Sciatic nerve (tissue), 2 donors: ENCODE measurements at regions not wholly inside any gene's neighbourhood (a gene's known extent, or its start where the extent isn't known, plus 50 kb on each side); places are given as distances from the start of the nearest gene placed in this dataset.

Experiments used
- ATAC-seq: fragments of 200-7000 bp; cut with Tn5 transposase; one replicate; pipeline ENCODE4 v1.9.1; 2020; ENCODE audit warnings: mild to moderate bottlenecking, moderate library complexity
- DNase-seq: peaks from one replicate; pipeline ENCODE4 v3.0.0-alpha.2; 2020; ENCODE audit warnings: low spot score
- intact Hi-C: fragments of 100-400 bp; cut with DNase I; formaldehyde crosslinking; loops from one replicate; pipeline ENCODE4 v1.14.2; 2022
- donor health status: DM: no; HTN: no; CAD: no.
- donor health status: DM: no; HTN: no; CAD: no.

DNA sequence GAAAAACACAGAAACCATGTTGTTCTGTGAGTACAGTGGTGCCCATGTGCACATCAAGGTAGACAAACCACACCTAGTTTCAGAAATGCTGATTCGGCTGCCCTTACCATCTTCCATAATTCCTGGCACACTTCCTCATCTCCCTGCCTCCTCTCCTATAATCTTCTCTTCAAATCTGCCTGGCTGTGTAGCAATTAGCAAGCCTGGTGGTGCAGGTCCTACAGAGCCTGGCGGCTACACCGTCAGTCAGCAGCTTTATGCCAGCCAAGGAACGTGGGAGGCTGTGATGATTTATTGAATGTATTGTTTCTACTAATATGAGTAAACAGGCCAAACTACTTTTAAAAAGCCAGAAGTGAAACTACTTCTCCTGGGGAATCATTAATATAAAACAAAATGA is 106.8 kb downstream of the SEMA6D start:
- DNase-seq (no peak), ATAC-seq (no peak)
- intact Hi-C loops = no loop called here

DNA sequence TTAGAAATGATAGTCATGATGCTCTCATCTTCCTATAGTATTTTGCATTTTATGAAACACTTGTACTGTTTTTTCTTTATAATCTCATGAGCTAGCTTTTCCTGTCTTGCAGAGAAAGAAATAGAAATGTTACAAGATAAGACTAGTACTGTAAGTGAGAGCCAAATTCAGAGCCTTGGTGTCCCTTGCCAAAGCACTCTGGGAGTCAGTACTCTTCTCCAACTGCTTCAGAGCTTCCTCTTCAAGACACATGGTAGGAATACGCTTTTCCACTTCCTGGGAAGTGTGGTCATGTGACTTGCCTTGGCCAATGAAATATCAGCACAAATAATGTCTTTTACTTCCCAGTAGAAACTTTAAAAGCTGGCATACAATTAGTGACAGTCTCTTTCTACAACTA is 112.4 kb downstream of the SEMA6D start:
- intact Hi-C loops = no loop called here
- ATAC-seq = no peak

DNA sequence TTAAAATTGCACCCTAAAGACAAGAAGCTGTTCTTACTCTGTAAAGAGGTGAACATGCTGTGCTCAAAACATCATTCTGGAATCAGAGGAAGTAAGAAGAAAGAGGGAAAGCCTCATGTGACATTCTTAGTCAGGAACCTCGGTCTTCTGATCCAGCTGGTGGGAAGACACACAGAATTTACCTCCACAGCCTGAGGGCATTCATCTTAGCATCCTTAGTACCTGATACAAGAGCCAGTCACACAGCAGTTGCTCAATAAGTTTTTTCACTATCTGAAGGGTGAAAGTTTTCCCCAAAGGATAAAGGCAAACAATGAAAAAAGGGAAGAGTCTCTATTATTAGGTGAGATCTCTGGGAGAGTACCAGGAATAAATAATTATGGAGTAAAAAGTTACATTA is 116.8 kb downstream of the SEMA6D start:
- ATAC-seq = no peak
- intact Hi-C loops = no loop called here
- no peak for DNase-seq

More for the DNA sequence above, 112.4 kb downstream of the SEMA6D start:
- no peak for DNase-seq

DNA sequence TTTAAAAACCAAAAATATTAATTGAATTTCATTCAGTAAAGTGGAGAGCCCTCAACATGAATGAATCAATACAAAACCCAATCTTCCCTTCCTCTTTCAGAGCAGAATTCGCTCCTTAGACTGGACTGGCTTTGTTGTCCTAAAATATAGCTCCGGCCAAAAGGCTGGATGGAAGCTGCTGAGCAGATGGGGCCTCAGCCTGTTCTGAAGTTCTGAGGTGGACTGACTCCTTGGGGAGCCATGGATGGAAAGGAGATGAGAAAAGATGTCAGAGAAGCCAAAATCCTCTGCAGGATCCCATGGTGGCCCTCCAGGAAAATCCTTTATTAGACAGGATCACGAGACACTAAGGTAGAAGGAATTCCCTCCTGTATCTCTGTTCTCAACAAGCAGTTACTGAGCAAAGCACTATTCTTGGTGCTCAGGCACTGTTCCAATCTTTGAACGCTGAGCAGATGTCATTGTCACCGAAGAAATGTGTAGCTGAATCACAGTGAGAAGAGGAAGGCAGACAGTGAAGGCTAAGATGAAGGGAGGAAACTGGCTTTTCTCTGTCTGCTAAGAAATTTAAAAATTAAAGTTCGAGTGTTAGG is 122.0 kb downstream of the SEMA6D start:
- ATAC-seq = no peak
- DNase-seq = no peak
- intact Hi-C loops = no loop called here

DNA sequence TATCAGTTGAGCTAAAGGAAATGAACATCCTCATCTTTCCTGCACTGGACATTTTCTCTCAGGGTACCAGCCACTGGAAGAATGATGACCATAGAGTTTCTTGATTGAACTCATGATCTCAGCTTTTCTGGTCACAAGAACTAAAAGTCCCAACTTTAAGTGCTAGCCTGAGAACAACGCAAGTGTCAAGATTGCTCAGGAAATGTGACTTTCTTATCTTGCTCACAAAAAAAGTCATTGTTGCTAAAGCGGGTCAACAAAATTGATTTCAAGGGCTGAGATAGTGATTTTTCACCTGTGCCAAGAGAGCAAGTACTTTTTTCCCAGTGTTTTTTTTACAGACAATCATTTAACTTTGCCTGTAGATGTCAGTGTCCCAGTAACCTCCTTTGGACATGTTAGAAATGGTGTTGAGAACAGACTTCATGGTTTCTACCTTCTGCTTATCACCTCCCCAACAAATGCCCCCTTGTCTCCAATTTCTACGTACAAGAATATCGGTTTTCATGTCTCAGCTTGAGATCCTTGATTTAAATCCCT is 125.9 kb downstream of the SEMA6D start:
- ATAC-seq = no peak
- intact Hi-C loops = no loop called here
- no peak for DNase-seq

DNA sequence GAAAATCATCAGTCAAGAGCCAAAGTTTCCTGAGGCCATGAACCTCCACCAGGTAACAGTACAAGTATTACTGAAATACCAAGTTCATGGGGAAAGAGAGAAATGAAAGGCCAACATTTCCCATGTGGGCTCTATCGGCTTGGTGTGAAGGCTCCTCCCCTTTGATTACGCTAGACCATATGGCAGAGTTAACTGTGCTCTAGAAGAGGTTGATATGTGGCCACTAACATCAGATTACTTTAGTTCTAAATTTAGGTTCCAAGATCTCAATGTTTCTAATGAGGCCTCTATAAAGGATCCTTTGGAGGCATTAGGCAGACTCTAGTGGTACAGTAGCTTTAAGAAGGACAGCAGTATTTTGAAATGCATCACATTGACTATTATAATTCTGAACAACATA is 127.1 kb downstream of the SEMA6D start:
- intact Hi-C loops = no loop called here
- ATAC-seq (no peak), DNase-seq (no peak)

DNA sequence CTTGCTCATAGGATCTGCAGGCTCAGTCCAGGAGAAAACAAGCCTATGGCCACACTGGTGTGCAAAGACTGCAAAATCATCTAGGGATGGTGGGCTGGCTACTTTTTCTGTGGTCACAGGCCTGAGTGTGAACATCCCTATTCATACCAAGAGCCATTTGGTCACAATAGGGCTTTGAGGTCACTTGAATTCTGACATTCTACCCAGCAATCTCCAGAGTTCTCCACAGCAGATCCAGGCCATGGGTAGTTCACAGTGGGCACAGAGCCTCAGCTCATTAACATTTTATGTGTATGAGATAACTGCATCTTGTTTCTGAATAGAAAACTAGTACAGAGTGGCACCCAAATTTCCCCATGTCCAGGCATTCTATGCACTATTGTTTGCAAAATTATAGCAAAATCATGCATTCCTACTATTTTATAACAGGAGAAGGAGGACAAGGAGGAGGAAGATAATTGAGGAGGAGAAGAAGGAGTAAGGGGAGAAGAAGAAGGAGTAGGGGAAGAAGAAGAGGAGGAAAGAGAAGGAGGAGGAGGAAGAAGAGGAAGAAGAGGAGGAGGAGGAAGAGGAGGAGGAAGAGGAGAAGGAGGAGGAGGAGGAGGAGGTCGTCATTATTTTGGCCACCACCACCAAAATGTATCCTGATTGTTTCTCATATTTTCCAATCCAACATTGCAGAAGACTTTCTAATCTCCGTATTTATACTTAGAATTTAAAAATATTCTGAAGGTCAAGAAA is 129.0 kb downstream of the SEMA6D start:
- no peak for DNase-seq
- ATAC-seq = no peak
- intact Hi-C loops = no loop called here

DNA sequence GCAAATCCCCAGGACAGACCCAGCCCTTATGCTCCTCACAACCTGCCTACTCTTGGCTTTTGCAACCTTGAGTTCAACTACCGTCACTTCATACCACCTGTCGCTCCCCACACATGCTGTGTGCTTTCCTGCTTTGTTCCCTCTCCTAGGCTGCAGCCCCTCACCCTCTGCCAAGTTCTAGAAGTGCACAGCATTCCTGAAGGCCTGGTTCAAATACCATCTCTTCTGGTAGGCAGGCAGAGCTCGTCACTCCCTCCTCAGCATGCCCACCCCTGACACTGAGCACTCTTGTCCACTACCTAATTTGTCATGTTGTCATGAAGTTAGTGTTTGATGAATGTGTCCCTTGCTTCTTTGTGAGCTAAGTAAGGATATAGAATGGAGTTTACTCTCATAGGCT is 129.6 kb downstream of the SEMA6D start:
- no peak for DNase-seq
- intact Hi-C loops = no loop called here
- no peak for ATAC-seq

DNA sequence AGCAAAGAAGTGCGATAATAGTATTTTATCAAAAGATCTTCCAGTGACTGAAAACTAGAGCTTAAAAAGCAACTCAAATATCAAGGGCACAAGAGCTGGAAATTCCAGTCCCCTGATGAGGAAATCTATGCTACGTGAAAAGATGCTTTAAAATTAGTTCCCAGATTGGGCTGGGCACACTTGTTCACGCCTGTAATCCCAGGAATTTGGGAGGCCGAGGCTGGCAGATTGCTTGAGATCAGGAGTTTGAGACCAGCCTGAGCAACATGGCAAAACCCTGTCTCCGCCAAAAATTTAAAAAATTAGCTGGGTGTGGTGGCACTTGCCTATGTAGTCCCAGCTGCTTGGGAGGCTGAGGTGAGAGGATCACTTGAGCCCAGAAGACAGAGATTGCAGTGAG is 138.8 kb downstream of the SEMA6D start:
- DNase-seq (no peak), ATAC-seq (no peak)
- intact Hi-C loops = no loop called here

DNA sequence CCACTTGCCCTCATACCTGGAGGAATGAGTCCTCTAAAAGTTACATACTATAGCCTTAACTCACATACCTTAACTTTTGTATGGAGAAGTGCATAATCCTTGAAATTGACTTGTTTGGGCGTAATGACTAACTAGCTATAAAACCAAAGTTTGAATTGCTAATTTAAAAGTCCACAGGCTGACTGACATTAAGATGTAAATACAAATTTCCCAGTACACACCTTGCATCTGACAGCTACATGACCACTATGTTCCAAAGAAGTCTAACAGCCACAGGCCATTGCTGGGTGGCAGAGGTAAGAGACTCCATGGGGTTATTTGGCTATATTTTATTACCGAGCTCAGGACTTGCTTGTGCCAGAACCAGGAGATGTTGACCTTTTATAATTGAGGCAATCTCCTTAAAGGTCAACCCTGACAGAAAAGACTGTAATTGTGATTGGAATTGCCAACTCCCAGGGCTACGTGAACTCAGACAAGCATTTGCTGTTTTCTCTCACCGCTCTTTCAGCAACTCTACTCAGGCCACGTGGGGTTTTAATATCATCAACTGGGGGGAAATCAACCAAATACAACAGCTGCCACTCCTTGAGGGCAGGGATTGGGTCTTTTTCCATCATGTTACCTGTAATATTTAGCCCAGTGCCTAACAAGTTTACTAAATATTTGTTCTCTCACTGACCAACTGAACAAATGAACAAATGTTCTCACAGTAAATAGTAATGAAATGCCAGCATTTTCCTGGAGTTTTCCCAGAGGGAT is 139.9 kb downstream of the SEMA6D start:
- DNase-seq (no peak), ATAC-seq (no peak)
- intact Hi-C loops = no loop called here

DNA sequence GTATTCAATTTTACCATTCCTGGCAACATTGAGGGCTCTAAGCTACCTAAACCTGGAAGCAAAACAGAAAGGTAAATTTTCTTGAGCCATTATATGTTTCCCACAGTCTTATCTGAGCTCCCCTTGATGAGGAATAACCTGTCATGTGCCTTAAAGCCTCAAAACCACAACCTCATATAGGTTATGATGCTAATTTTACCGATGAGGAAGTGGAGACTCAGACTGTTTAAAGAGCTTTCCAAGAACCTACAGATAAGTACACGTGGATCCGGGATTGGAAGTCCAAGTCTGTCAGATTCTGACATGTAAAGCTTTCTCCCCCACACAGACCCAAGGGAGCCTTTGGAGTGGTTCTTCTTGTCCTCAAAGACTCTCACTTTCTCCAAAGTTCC is 140.5 kb downstream of the SEMA6D start:
- intact Hi-C loops = no loop called here
- DNase-seq = no peak
- no peak for ATAC-seq

DNA sequence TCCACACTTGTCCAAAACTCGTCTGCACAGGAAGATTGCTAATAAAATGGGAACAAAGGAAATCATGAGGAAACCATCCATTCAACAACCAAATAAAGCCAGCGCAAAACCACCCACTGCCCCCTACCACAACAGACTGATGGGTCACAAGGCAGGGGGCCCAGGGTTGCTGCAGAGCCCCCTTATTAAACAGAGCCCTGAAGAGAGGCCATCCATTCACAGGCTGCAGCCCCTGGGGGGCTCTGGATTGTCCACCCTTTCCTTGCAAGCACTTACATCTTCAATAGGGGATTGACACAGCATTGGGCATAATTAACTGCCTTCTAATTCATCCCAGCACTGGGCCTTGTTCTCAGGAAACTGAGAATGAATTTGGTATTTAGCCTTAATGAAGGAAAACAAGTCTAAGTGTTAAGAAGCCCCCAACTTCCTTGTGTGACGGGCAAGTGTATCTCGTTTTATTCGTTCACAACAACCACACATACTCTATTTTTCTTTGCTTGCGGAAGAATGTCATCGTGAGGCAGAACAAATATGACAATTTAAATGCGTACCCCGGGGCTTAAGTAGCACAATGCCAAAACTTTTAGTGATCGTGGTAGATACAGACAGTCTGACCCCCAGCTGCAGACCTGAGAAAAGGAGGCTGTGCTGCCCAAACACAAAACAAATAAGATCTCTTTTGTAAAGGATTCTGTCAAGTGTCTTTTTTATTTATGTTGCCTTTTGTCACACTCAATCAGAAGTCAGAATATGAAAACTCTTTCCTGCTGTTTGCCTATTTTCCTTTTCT is 144.0 kb downstream of the SEMA6D start:
- ATAC-seq (no peak), DNase-seq (no peak)
- intact Hi-C loops = no loop called here

DNA sequence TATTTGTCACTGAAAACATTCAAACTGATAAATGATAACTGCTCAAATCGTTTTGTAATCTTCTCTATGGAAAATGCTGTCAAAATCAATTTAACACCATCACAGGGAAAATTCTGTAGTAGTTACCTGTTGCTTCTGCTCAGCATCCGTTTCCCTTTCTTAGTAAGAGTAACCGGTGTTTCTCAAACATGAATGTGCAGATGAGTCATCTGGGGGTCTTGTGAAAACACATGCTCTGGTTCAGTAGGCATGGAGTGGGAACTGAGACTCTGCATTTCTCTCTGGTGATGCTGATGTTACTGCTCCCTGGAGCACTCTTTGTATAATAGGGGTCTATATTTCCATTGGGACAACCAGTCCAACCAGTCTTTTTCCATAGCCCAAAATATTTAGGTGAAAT is 145.1 kb downstream of the SEMA6D start:
- DNase-seq (no peak), ATAC-seq (no peak)
- intact Hi-C loops = no loop called here

DNA sequence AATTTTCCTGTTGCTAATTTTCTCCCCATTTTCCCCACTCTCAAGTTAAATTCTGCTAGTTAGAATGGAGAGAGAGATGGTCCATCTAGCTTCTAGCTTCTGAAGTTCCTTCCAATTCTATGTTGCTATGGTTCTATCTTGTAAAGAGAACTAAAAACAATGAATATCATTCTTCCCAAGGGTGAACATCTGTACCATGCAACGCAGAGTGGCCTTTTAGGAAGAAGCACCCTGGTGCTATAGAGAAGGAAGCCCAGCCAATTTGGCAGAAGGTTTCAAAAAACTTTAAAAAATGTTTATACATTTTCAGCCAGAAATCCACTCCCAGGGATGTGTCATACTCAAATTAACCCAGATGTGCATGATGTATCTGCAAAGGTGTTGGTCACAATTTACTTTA is 149.1 kb downstream of the SEMA6D start:
- no peak for ATAC-seq
- intact Hi-C loops = no loop called here
- no peak for DNase-seq

DNA sequence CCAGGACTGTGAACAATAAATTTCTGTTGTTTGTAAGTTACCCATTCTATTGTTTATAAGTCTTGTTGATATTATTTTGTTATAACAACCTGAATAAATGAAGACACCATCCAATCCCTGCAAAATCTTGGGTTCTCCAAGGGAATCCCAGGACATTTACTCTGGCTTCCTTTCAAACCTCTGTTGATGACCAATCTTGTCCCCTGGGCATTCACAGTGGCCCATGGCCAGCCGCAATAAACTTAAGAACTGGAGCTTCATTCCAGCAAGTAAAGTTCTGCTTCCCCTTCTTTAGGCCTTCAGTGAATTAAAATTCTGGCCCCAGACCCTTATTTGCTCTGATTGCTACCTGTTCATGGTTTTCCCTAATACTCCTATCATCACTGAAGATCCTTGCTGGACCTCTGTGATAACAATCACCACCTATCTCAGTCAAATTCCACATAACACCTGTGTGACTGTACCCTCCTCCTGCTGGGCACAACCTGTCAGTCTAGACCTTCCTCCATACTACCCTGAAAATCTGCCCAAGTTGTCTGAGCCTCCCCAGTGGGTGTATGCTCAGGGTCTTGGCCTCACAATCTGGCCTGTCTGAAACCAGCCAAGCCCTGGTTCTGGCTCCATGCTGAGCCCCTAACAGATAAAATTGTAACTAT is 153.1 kb downstream of the SEMA6D start:
- intact Hi-C loops = no loop called here
- ATAC-seq = no peak
- DNase-seq = no peak

DNA sequence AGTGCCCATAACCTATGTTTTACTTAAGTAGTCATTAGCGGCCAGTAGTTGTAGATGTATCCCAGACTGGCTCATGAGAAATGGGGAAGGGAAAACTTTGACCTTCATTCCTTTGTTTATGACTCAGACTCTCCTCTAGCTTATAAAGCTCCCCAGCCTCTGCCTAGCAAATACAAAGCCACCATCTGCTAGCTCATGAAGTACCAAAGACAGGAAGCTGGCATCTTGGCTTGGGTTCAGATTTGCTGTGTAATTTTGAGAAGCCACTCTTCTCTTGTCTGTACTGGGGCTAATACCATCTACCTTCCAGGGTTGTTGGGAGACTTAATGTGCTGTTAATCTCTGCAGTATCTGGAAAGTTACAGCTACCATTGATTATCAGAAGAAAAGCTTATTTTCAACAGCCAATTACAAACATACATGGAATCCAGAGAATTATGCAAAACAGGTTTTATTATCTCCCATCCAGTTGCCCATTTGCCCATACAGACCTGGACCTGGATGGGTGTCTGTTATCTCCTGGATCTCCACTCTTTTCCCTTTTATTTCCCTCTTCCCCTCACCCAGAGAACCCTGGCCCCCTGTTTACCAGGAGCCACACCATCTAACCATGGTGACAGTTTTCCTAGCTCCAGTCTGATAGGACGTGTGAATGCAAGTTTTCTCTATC is 153.8 kb downstream of the SEMA6D start:
- DNase-seq (no peak), ATAC-seq (no peak)
- intact Hi-C loops = no loop called here

DNA sequence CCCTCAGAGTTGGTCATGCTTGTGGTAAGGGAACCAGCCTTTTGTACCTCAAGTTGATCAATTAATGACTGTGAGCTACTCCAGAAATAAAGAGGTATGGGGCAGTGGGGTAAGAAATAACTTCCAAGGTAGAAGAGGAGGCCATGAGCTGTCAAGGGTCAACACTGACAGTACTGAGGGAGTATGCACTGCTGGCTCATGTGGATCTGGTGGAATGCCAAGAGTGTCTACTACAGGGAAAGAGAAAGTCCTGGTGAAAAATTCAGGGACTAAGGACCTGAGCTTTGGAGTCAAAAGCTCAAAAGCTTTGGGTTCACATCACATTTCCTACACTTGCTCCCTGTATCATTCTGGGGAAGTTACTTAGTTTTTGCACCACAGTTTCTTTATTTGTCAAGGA is 154.9 kb downstream of the SEMA6D start:
- DNase-seq (no peak), ATAC-seq (peak; percentile 38)
- intact Hi-C loops = no loop called here

DNA sequence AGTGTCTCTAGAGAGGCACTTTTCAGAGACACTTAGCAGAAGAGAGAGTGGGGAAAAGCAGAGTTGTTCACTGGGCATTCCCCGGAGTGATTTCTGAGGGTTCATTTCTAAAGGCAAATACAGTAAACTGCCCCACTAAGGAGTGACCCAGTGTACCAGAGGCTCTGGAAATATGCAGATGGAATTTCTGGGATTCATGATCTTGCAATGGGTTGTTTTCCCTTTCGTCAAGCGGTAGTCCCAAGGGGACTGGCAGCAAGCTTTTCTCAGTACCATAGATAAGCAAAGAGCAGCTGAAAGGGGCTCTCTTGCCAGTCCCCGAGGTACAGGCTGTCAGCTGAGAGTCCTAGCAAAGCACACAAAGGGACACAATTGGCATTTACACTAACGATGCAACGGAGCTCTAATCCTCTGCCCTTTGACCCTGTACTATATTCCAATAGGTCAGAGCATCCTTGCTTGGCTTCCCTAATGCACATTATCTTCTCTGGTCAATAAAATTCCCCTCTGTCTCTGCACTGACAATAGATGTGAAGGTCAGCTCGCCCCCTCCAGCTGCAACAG is 155.6 kb downstream of the SEMA6D start:
- intact Hi-C loops = no loop called here
- DNase-seq = no peak

More for the DNA sequence above, 155.6 kb downstream of the SEMA6D start:
- peak; percentile 75 for ATAC-seq
